Spinal cord (tissue), 9 donors: ENCODE measurements at regions not wholly inside any gene's neighbourhood (a gene's known extent, or its start where the extent isn't known, plus 50 kb on each side); places are given as distances from the start of the nearest gene placed in this dataset.
"Not testable (repeated sequence)": the region's sequence is repeated elsewhere in the genome, so short reads cannot be mapped to it uniquely, and the experiment has no call there.

ENCODE experiments used
- DNase-seq, 6 donors: peaks; one replicate each; pipeline versions ENCODE4 v3.0.0 to v3.0.0-alpha.2; 2013 to 2015; ENCODE audit warnings: low spot score in 6 of 6, low read depth in 4 of 6
- H3K27ac ChIP-seq: one replicate; pipeline ENCODE4 v1.5.1; 2013; ENCODE audit warnings: low read depth, low read length, control low read depth
- H3K27me3 ChIP-seq: one replicate; pipeline ENCODE4 v1.6.1; 2013; ENCODE audit warnings: low read length; ENCODE audit not compliant: control insufficient read depth, insufficient read depth
- H3K36me3 ChIP-seq: one replicate; pipeline ENCODE4 v1.6.1; 2013; ENCODE audit warnings: low read length; ENCODE audit not compliant: control insufficient read depth, insufficient read depth
- H3K4me1 ChIP-seq: one replicate; pipeline ENCODE4 v1.6.1; 2013; ENCODE audit warnings: low read length; ENCODE audit not compliant: control insufficient read depth, insufficient read depth
- H3K4me3 ChIP-seq: one replicate; pipeline ENCODE4 v1.5.1; 2013; ENCODE audit warnings: low read depth, low read length, control low read depth
- H3K9me3 ChIP-seq: one replicate; pipeline ENCODE4 v1.6.1; 2013; ENCODE audit warnings: low read length; ENCODE audit not compliant: control insufficient read depth, insufficient read depth
- whole genome bisulfite sequencing: methylation state at CpG from one replicate; pipeline ENCODE4 v1.1.5; 2013; ENCODE audit warnings: missing lambda C conversion rate; ENCODE audit not compliant: insufficient coverage; 5-methylcytosine and 5-hydroxymethylcytosine counted together
- donor health status: healthy.

GRCh38 chr11:29446132-29446531, 570.7 kb downstream of the KCNA4 start:
- H3K4me1 ChIP-seq = no peaks in the 10 kb centered on the region
- WGBS = 86% methylated on average over 6 of the region's 7 CpGs
- DNase-seq = no peak
- H3K4me3 ChIP-seq = no peak overlapping the region
- no peaks in the 10 kb centered on the region for H3K9me3 ChIP-seq
- H3K36me3 ChIP-seq = no peaks in the 10 kb centered on the region
- no peaks in the 10 kb centered on the region for H3K27me3 ChIP-seq
- no peak overlapping the region for H3K27ac ChIP-seq

DNA sequence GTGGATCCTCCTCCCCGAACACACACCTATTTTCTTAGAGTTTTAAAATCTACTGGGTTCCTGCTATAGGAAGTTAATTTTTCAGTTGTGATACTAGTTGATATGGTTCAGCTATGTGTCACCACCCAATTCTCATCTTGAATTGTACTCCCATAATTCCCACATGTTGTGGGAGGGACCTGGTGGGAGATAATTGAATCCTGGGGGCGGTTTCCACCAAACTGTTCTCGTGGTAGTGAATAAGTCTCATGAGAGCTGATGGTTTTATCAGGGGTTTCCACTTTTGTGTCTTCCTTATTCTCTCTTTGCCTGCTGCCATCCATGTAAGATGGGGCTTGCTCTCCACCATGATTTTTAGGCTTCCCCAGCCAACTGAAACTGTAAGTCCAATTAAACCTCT, 571.6 kb downstream of the KCNA4 start:
- H3K27me3 ChIP-seq, H3K27ac ChIP-seq, H3K4me3 ChIP-seq, H3K36me3 ChIP-seq, H3K9me3 ChIP-seq, DNase-seq, H3K4me1 ChIP-seq: not testable (repeated sequence)
- WGBS = no CpG with 5 or more reads among the region's 3 CpGs

- Histone ChIP-seq H3K27me3 (no peaks in the 10 kb centered on the region), H3K4me1 (no peaks in the 10 kb centered on the region), H3K9me3 (no peaks in the 10 kb centered on the region), H3K36me3 (no peaks in the 10 kb centered on the region), H3K27ac (no peak overlapping the region), H3K4me3 (no peak overlapping the region)
- no peak for DNase-seq
- no CpG with 5 or more reads among the region's 1 CpG for WGBS
Measured at GRCh38 chr11:29438815-29439214, 578.0 kb downstream of the KCNA4 start.

DNA sequence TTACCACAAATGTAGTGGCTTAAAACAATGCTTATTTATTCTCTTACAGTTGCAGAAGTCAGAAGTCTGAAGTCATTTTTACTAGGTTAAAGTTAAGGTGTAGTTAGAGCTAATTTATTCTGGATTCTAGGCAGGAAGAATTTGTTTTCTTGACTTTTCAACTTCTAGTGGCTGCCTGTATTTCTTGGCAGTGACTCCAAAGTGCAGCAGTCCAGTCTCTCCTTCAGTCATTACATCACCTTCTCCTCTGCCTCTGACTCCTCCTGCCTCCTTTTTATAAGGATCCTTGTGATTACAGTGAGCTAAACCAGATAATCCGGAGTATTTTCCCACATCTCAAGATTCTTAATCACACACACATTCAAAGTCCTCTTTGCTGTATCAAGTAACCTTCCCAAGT, 581.4 kb downstream of the KCNA4 start:
- no peak for DNase-seq
- H3K4me1 ChIP-seq = no peaks in the 10 kb centered on the region
- no peaks in the 10 kb centered on the region for H3K9me3 ChIP-seq
- no peaks in the 10 kb centered on the region for H3K27me3 ChIP-seq
- H3K4me3 ChIP-seq = no peak overlapping the region
- H3K27ac ChIP-seq = no peak overlapping the region
- no CpG with 5 or more reads among the region's 1 CpG for WGBS
- no peaks in the 10 kb centered on the region for H3K36me3 ChIP-seq

DNA sequence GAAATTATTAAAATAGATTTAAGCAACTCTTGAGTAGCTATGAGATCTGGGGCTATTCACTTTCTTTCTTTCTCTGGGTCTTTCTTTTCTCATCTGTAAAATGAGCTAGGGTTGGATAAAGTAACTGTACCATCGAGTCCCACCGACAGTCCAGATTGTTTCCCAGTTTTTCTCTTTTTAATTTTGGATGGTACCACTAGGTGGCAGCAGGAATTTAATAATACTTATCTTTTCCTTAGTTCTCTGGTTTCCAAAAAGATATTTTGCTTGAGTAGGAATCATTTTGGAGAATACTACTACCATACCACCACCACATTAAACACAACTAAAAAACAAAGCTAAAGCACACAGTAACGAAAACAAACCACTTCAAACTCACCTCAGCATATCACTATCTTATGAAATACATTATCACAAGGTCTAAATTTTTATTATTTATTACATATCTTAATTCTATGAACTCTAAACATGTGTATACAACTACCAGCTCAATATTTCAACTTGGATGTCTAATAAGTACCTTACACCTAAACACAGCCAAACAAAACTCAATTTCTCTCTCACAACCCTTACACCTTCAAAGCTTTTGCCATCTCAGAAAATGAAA, 584.0 kb downstream of the KCNA4 start:
- no peaks in the 10 kb centered on the region for H3K27me3 ChIP-seq
- no peak overlapping the region for H3K27ac ChIP-seq
- no peaks in the 10 kb centered on the region for H3K36me3 ChIP-seq
- no peaks in the 10 kb centered on the region for H3K4me1 ChIP-seq
- DNase-seq = peak in 5 of 6 donors; percentile 20 to 85 (median 54)
- no peak overlapping the region for H3K4me3 ChIP-seq
- WGBS = no CpG with 5 or more reads among the region's 3 CpGs
- H3K9me3 ChIP-seq = no peaks in the 10 kb centered on the region

- H3K4me3 ChIP-seq = no peak overlapping the region
- no peaks in the 10 kb centered on the region for H3K4me1 ChIP-seq
- H3K27ac ChIP-seq = no peak overlapping the region
- no peaks in the 10 kb centered on the region for H3K36me3 ChIP-seq
- no peaks in the 10 kb centered on the region for H3K9me3 ChIP-seq
- no peaks in the 10 kb centered on the region for H3K27me3 ChIP-seq
- no peak for DNase-seq
Measured at GRCh38 chr11:29405305-29405704, 611.5 kb downstream of the KCNA4 start.

DNA sequence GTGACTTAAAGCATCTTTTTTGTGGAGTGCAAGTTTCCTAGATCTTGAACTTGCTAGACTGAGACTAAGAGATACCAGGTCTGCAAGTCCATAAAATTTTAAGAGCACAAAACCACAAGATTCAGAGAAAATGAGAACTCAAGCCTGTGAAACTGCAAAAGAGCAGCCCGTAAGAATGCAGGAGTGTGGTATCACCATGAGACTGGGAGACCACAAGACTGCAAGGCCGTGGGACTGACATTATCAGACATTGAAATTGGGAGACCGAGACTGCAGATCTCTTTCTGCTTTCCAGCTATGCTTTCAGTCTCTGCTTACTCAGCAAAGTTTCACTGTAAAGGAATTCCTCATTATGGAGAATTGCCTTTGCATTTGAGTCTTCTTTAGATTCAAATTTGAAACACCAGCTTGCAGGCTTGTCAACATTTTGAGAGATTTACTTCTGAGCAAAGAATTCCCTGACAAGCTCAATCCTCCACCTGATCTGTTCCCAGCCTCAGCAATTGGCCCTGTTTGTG, 621.2 kb downstream of the KCNA4 start:
- WGBS = 91% methylated on average over 3 of the region's 3 CpGs
- H3K36me3 ChIP-seq = no peaks in the 10 kb centered on the region
- no peaks in the 10 kb centered on the region for H3K9me3 ChIP-seq
- no peak overlapping the region for H3K27ac ChIP-seq
- no peak overlapping the region for H3K4me3 ChIP-seq
- H3K27me3 ChIP-seq = no peaks in the 10 kb centered on the region
- no peak for DNase-seq
- H3K4me1 ChIP-seq = no peaks in the 10 kb centered on the region

- no CpG with 5 or more reads among the region's 1 CpG for WGBS
- no peak for DNase-seq
- no peaks in the 10 kb centered on the region for H3K4me1 ChIP-seq
- no peak overlapping the region for H3K27ac ChIP-seq
- H3K4me3 ChIP-seq = no peak overlapping the region
- H3K9me3 ChIP-seq = no peaks in the 10 kb centered on the region
- H3K27me3 ChIP-seq = no peaks in the 10 kb centered on the region
- H3K36me3 ChIP-seq = no peaks in the 10 kb centered on the region
Measured at GRCh38 chr11:29389793-29390192, 627.0 kb downstream of the KCNA4 start.

DNA sequence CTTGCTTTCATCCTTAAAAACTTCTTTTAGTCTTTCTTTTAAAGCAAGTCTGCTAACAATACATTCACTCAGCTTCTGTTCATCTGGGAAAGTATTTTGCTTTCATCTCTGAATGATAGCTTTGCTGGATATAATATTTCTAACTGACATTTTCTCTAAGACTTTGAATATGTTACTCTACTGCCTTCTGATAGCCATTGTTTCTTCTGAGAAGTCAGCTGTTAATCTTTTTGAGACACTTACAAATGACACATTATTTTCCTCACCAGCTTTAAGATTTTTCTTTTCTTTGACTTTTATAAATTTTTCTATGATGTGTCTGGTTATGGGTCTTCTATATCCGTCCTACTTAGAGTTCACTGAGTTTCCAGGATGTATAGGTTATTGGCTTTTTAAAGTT, 643.1 kb downstream of the KCNA4 start:
- H3K9me3 ChIP-seq = peaks cover 2% of the 10 kb centered on the region
- H3K27ac ChIP-seq = no peak overlapping the region
- H3K27me3 ChIP-seq = no peaks in the 10 kb centered on the region
- WGBS = no CpG with 5 or more reads among the region's 1 CpG
- H3K4me3 ChIP-seq = no peak overlapping the region
- no peak for DNase-seq
- no peaks in the 10 kb centered on the region for H3K4me1 ChIP-seq
- H3K36me3 ChIP-seq = no peaks in the 10 kb centered on the region

DNA sequence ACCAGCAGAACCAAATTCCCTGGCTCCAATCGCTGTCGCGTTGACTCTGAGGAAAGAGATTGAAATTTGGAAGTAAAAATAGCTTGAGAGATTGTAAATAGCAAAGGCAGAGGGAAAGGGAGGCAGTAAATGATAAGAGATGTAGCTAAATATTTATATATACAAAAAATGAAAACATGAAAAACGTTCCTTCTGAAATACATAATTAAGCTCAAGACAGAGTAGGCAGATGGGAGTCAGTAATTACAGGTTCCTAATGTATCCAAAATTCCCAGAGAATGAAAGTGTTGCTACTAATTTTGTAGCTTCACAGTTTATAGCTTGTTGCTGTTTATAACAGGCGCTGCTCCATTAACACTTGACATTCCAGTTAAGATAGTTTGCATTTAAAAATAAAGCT, 648.7 kb downstream of the KCNA4 start:
- no CpG with 5 or more reads among the region's 5 CpGs for WGBS

More for the DNA sequence above, 648.7 kb downstream of the KCNA4 start:
- Histone ChIP-seq H3K9me3 (no peaks in the 10 kb centered on the region), H3K27me3 (no peaks in the 10 kb centered on the region), H3K27ac (no peak overlapping the region), H3K4me3 (no peak overlapping the region), H3K4me1 (no peaks in the 10 kb centered on the region), H3K36me3 (no peaks in the 10 kb centered on the region)
- DNase-seq = peak in 2 of 6 donors; percentile 28 to 65
